Amygdala (tissue), 56 donors: ENCODE measurements at regions not wholly inside any gene's neighbourhood (a gene's known extent, or its start where the extent isn't known, plus 50 kb on each side); places are given as distances from the start of the nearest gene placed in this dataset.
"Not testable (repeated sequence)": the region's sequence is repeated elsewhere in the genome, so short reads cannot be mapped to it uniquely, and the experiment has no call there.

Source experiments
- DNase-seq, 56 donors: peaks; one replicate each; lab custom pipeline; 2025; lab: John Stamatoyannopoulos, UW

GRCh38 chr4:67412153-67412712 is 133.1 kb downstream of the CENPC start:
- not testable (repeated sequence) for DNase-seq

- no peak for DNase-seq
Measured at GRCh38 chr4:67403342-67403741, 142.0 kb downstream of the CENPC start.

- peak in 1 of 56 donors; percentile 4 for DNase-seq
Measured at GRCh38 chr4:67401902-67402301, 143.4 kb downstream of the CENPC start.

- DNase-seq, result no peak
Measured at GRCh38 chr4:67397931-67398330, 147.4 kb downstream of the CENPC start.

GRCh38 chr4:67397031-67397430 is 148.3 kb downstream of the CENPC start:
- DNase-seq, result no peak

GRCh38 chr4:67396008-67396407 is 149.3 kb downstream of the CENPC start:
- DNase-seq, result no peak

- no peak for DNase-seq
Measured at GRCh38 chr4:67394879-67395278, 150.4 kb downstream of the CENPC start.

- DNase-seq, result peak in 4 of 56 donors; percentile 0 to 51 (median 12)
Measured at GRCh38 chr4:67393699-67394281, 151.5 kb downstream of the CENPC start.

- DNase-seq, result no peak
Measured at GRCh38 chr4:67393007-67393406, 152.3 kb downstream of the CENPC start.

GRCh38 chr4:67381406-67381804 is 163.9 kb downstream of the CENPC start:
- DNase-seq, result not testable (repeated sequence)

- peak in 1 of 56 donors; percentile 2 for DNase-seq
Measured at GRCh38 chr4:67380702-67381405, 164.4 kb downstream of the CENPC start.

- DNase-seq, result no peak
Measured at GRCh38 chr4:67380154-67380553, 165.1 kb downstream of the CENPC start.

- DNase-seq, result no peak
Measured at GRCh38 chr4:67375291-67375690, 170.0 kb downstream of the CENPC start.

- no peak for DNase-seq
Measured at GRCh38 chr4:67371615-67372014, 173.7 kb downstream of the CENPC start.

GRCh38 chr4:67366311-67366861 is 178.9 kb downstream of the CENPC start:
- no peak for DNase-seq

- no peak for DNase-seq
Measured at GRCh38 chr4:67365661-67366245, 179.6 kb downstream of the CENPC start.

GRCh38 chr4:67355806-67356205 is 189.5 kb downstream of the CENPC start:
- DNase-seq, result no peak

- no peak for DNase-seq
Measured at GRCh38 chr4:67346654-67347053, 198.6 kb downstream of the CENPC start.

- DNase-seq, result no peak
Measured at GRCh38 chr4:67344594-67345380, 200.5 kb downstream of the CENPC start.

- no peak for DNase-seq
Measured at GRCh38 chr4:67343199-67343598, 202.1 kb downstream of the CENPC start.

GRCh38 chr4:67342291-67342690 is 203.0 kb downstream of the CENPC start:
- no peak for DNase-seq
